NB4 (cell line): ENCODE measurements at regions not wholly inside any gene's neighbourhood (a gene's known extent, or its start where the extent isn't known, plus 50 kb on each side); places are given as distances from the start of the nearest gene placed in this dataset.

ENCODE experiments used
- CTCF ChIP-seq: IDR thresholded peaks from one replicate; pipeline ENCODE4 v1.5.1; 2012; ENCODE audit warnings: low read depth, low read length
- MAX ChIP-seq: IDR thresholded peaks from 2 replicates; pipeline ENCODE4 v1.6.1; 2011; ENCODE audit warnings: low read depth, low read length

GRCh38 chr4:180120068-180120467, 2123.1 kb upstream of the TENM3 start:
- no peak for TF ChIP-seq CTCF
- no peak for TF ChIP-seq MAX
